ENCODE measurements at regions not wholly inside any gene's neighbourhood (a gene's known extent, or its start where the extent isn't known, plus 50 kb on each side); places are given as distances from the start of the nearest gene placed in this dataset.

DNA sequence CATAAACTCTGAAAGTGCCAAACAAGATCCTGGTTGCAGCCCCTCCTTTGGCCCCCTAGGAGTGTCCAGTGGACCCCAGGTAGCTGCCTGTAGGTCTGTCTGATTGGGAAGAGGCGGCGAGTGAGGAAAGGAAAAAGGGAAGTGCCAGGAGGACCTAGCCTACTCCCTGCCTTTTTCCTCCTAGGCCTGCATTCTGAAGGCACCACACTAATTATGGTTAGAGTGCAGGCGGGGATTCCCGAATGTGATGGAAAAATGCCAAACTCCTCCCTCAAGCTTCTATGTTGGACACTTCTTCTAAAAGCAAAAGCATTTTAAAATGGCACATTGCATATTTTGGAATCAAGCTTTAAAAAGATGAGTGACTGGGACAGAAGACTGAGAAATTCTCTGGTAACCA is 83.2 kb upstream of the SMIM15 start:
- intact Hi-C loops (cut with DNase I): no loop called here
- H3K4me1 ChIP-seq: no peaks in the 10 kb centered on the region
- no peaks in the 10 kb centered on the region for H3K27me3 ChIP-seq
- no peak for DNase-seq
- 20 to 48% methylated on average over 4 of the region's 4 CpGs for WGBS, 2 donors
- H3K4me3 ChIP-seq: no peak overlapping the region
- peaks cover 0 to 2% (median 0%) of the 10 kb centered on the region in 4 donors for H3K9me3 ChIP-seq
- no peaks in the 10 kb centered on the region for H3K36me3 ChIP-seq
- no peak overlapping the region for H3K27ac ChIP-seq
- TF ChIP-seq CTCF (IDR thresholded peaks at IDR 0.05) (no peak), POLR2A (IDR thresholded peaks at IDR 0.05) (no peak), EP300 (IDR thresholded peaks at IDR 0.05) (no peak), POLR2AphosphoS5 (IDR thresholded peaks at IDR 0.05) (no peak)

DNA sequence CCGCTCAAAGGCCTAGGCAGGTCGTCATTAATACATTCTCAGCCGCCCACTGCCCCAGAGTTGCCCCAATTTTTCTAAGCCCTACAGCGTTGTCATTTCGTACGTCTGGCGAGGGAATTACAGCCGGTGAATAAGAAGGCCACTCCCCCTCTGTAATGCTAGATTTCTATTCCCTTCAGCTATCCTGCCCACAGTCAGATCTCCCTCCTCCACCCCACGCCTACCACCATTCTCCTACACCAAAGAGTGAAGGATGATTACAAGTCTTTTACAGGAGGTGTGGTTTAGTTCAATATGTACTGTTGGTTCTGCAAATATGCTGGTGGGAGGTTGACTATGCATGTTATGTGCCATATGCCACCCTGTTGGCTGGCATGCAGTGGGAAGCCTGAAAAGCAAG is 83.7 kb upstream of the SMIM15 start:
- intact Hi-C loops (cut with DNase I): no loop called here
- peaks cover 0 to 2% (median 0%) of the 10 kb centered on the region in 4 donors for H3K9me3 ChIP-seq
- no peaks in the 10 kb centered on the region for H3K27me3 ChIP-seq
- no peak for TF ChIP-seq POLR2AphosphoS5 (IDR thresholded peaks at IDR 0.05)
- no peak for TF ChIP-seq POLR2A (IDR thresholded peaks at IDR 0.05)
- no peak for TF ChIP-seq EP300 (IDR thresholded peaks at IDR 0.05)
- TF ChIP-seq CTCF (IDR thresholded peaks at IDR 0.05): no peak
- no peak for DNase-seq
- no peaks in the 10 kb centered on the region for H3K4me1 ChIP-seq
- no peak overlapping the region for H3K4me3 ChIP-seq
- WGBS, 2 donors: 26 to 67% methylated on average over 9 of the region's 9 CpGs
- no peak overlapping the region for H3K27ac ChIP-seq
- H3K36me3 ChIP-seq: no peaks in the 10 kb centered on the region

GRCh38 chr5:61246768-61247307 is 84.6 kb upstream of the SMIM15 start:
- no peaks in the 10 kb centered on the region for H3K4me1 ChIP-seq
- H3K27me3 ChIP-seq: no peaks in the 10 kb centered on the region
- no peak overlapping the region for H3K27ac ChIP-seq
- no peaks in the 10 kb centered on the region for H3K36me3 ChIP-seq
- no peak overlapping the region for H3K4me3 ChIP-seq
- H3K9me3 ChIP-seq: peaks cover 0 to 2% (median 0%) of the 10 kb centered on the region in 4 donors
- WGBS, 2 donors: 91 to 92% methylated on average over 6 of the region's 6 CpGs
- no peak for TF ChIP-seq CTCF (IDR thresholded peaks at IDR 0.05)
- TF ChIP-seq POLR2A (IDR thresholded peaks at IDR 0.05): no peak
- no peak for TF ChIP-seq EP300 (IDR thresholded peaks at IDR 0.05)
- no peak for TF ChIP-seq POLR2AphosphoS5 (IDR thresholded peaks at IDR 0.05)
- no peak for DNase-seq
- intact Hi-C loops (cut with DNase I): no loop called here

DNA sequence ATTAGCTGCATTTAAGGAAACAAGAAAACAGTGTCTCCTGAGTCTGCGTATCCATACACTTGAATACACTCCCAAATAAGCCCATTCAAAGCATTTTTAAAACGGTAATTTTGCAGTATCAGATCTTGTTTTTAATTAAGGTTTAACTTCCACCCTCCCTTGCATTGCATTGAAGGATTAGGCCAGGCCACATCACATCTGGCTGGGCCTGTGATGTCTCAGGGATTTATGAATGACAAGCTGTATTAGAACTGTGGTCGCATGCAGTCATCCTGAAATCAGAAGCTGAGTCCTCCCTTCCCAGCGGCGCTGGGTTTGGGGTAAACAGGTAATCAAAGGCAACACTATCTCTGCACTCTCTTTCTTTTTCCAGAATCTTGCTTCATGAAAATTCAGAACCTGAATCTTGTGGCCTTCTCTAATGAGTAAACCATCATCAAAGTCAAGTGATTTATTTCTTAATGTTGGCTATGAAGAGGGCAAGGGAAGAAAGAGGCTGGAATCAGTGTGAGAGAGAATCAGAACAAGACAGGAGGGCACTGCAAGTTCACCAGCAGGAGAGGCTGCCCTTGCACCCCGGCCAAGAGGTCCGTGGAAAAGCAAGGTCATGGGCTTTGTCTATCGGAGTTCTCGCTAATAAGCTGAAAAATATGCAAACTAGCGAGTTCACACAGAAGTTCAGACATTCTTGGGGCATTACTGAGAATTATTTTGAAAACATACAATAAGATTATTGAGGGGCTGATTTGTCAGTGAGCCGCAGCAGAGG is 80.0 kb upstream of the ZSWIM6 start:
- DNase-seq: no peak
- Histone ChIP-seq H3K36me3 (no peaks in the 10 kb centered on the region), H3K9me3 (peaks cover 0 to 2% (median 0%) of the 10 kb centered on the region in 4 donors), H3K4me3 (no peak overlapping the region), H3K27me3 (no peaks in the 10 kb centered on the region), H3K27ac (peak overlapping the region in 3 of 4 donors; percentile 32 to 44 (median 32)), H3K4me1 (peaks cover 0 to 4% (median 0%) of the 10 kb centered on the region in 4 donors)
- TF ChIP-seq POLR2AphosphoS5 (IDR thresholded peaks at IDR 0.05) (peak in 2 of 4 donors; percentile 27 to 35), POLR2A (IDR thresholded peaks at IDR 0.05) (no peak)
- 89 to 93% methylated on average over 11 of the region's 11 CpGs for WGBS, 2 donors
- intact Hi-C loops (cut with DNase I): no loop called here

DNA sequence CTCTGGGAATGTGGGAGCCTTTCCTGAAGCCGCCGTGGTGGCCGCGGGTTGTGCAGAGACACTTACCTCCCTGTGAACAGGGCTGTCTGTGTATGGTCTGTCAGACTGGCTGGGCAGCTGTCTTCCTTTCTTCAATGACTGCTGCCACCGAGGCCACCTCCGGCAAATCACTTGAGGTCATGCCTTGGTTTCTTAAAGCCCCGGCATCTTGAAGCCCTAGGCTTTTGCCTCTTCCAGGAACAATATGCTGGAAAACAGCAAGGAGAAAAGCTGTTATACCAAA is 79.5 kb upstream of the ZSWIM6 start:
- peaks cover 0 to 2% (median 0%) of the 10 kb centered on the region in 4 donors for H3K9me3 ChIP-seq
- H3K27me3 ChIP-seq: no peaks in the 10 kb centered on the region
- H3K4me3 ChIP-seq: no peak overlapping the region
- H3K4me1 ChIP-seq: peaks cover 0 to 4% (median 0%) of the 10 kb centered on the region in 4 donors
- intact Hi-C loops (cut with DNase I): no loop called here
- DNase-seq: no peak
- TF ChIP-seq POLR2AphosphoS5 (IDR thresholded peaks at IDR 0.05) (no peak), POLR2A (IDR thresholded peaks at IDR 0.05) (no peak)
- H3K27ac ChIP-seq: peak overlapping the region in 2 of 4 donors; percentile 32 to 44
- H3K36me3 ChIP-seq: no peaks in the 10 kb centered on the region
- WGBS, 2 donors: 88 to 96% methylated on average over 7 of the region's 7 CpGs
